ENCODE measurements at regions not wholly inside any gene's neighbourhood (a gene's known extent, or its start where the extent isn't known, plus 50 kb on each side); places are given as distances from the start of the nearest gene placed in this dataset.
"Not testable (repeated sequence)": the region's sequence is repeated elsewhere in the genome, so short reads cannot be mapped to it uniquely, and the experiment has no call there.

DNA sequence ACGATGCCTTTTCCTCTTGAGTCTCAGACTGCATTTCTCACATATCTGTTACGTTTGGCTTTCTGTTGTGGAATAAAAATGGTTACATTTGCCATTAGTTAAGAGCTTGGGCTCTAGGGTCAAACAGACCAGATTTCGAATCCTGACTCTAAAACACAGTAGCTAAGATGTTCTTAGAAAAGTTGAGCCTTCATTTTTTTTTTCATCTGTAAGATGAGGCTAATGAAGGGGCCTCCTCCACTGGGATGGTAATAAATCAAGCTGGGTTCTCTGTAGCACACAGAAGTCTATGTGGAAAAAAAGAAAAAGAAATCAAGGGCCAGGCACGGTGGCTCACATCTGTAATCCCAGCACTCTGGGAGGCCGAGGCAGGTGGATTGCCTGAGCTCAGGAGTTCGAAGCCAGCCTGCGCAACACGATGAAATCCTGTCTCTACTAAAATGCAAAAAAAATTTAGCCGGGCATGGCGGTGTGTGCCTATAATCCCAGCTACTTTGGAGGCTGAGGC lies 49.9 kb upstream of the CAPRIN1 start:
- no peak for FAIRE-seq

DNA sequence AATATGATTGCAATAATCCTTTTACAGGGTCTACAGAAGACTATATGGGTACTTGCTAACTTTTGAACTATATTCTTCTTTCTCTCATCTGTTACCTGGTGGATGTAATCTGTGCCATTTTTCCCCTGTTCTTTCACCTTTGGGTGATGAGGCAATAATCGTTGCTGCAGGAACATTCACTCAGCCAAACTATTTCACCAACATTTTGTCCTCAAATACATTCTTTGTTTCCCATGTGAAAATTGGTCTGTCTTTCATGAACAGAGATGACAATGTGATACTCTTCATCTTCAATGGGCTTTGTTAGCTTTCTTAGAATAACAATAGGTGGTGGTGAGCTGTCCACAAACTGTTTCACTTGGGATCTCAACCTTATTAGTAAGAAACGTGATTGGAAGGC lies 52.1 kb upstream of the CAPRIN1 start:
- FAIRE-seq: no peak

DNA sequence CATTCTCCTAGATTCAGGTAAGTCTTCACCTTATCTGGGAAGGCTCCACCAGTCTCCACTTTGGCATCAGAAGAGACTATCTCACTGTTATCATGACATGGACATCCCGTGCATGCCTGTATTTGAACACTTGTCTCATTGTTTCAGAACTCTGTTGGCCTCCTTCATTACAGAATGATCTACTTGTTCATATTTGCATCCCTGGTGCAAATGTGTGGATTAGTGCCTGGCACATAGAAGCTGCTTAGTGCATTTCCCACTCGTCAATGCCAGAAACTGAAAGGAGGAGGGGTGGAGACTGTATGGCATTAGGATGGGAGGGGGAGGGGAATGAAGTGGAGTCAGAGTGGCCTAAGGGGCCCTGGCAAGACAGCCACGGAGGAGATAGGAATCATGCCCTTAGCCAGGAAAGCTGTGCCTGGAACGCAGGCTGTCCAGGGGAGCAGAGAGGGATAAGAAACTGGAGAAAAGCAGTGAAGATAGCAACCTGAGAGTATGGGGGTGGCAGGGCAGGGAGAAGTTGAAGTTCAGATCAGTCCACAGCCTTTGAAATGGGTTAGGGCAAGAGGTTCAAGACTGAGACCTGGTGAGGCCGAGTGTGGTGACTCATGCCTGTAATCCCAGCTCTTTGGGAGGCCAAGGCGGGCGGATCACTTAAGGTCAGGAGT lies 53.8 kb upstream of the CAPRIN1 start:
- no peak for FAIRE-seq

DNA sequence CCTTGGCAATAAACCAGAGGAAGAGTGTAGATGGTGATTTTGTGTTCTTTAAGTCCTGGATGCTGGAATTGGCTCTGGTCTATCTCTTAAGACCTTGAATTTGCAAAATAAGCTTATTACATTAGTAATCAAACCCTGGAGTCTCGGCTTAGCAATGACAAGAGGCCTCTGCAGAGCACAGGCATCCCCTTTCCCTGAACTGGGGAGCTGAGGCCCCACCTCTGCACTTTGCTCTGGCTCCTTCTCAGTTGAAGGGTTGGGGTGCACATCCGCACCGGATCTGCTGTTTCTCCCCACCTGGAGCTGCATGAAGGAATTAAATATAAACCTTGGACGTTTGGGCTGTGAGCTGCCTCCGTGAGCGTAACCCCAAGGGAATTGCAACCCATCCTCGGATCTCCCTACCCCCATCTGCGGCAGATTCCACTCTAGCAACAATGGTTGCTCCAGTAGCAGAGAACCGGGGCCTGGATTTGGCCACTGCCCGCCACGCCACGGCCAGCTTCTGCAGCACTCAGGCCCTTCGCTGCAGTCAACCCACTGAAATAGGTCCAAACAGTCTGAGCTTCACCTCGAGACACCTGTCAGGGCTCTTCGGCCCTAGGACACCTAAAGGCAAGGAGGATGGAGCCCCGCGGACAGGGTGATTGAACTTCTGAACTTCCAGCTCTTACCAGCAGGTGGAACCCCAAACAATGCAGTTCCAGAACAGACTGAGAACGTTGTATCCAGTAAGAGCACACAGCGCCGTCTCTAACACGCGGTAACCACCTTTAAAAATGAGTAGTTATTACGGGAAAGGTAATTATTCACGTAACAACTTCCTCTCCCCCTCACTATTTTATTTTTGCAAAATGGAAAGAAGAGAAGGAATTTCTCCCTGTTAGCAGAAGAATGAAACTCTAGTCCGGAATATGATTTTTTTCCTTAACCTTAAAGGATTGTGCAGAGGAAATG lies 54.8 kb upstream of the CAPRIN1 start:
- peak; percentile 27 for FAIRE-seq

DNA sequence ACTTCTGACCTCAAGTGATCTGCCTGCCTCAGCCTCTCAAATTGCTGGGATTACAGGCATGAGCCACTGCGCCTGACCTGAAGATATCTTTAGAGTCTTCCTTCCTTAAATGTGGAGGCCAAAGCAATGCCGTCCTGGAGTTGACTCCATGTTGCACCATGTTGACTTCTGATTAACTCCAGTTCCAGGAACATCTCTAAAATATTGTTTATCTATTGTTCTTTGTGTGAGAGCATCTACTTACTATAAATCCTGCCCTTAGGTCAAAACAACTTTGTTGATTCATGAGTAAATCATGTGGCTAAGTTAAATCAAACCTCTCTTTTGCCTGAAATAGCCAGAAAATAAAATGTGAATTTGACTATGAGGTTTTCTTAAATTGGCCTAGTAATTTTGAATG lies 56.6 kb upstream of the CAPRIN1 start:
- no peak for FAIRE-seq

DNA sequence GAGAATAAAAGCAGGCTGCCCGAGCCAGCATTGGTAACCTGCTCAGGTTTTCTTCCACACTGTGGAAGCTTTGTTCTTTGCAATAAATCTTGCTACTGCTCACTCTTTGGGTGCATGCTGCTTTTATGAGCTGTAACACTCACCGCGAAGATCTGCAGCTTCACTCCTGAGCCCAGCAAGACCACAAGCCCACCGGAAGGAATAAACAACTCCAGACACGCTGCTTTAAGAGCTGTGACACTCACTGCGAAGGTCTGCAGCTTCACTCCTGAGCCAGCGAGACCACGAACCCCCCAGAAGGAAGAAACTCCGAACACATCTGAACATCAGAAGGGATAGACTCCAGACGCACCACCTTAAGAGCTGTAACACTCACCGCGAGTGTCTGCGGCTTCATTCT lies 60.4 kb upstream of the CAPRIN1 start:
- FAIRE-seq: not testable (repeated sequence)

DNA sequence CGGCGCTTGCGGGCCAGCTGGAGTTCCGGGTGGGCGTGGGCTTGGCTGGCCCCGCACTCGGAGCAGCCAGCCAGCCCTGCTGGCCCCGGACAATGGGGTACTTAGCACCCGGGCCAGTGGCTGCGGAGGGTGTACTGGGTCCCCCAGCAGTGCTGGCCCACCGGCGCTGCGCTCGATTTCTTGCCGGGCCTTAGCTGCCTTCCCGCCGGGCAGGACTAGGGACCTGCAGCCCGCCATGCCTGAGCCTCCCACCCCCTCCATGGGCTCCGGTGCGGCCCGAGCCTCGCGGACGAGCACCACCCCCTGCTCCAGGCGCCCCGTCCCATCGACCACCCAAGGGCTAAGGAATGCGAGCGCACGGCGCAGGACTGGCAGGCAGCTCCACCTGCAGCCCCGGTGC lies 61.4 kb upstream of the CAPRIN1 start:
- not testable (repeated sequence) for FAIRE-seq

DNA sequence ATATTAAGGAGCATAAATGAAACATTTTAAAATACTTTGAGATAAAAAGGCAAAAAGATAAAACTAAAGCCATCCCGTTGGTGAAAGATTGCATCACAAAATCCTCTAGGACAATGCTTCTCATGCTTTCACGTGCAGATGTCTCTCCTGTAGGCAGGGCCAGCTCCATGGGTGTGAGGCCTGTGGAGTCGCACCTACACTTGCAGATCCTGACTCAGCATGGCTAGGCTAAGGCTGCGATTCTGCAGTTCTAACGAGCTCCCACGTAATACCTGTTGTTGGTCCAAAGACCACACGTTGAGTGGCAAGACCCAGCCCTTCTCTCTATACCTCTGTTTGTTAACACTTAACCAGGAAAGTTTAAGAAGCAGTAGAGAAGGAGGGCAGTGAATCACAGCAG lies 62.1 kb upstream of the CAPRIN1 start:
- FAIRE-seq: no peak

DNA sequence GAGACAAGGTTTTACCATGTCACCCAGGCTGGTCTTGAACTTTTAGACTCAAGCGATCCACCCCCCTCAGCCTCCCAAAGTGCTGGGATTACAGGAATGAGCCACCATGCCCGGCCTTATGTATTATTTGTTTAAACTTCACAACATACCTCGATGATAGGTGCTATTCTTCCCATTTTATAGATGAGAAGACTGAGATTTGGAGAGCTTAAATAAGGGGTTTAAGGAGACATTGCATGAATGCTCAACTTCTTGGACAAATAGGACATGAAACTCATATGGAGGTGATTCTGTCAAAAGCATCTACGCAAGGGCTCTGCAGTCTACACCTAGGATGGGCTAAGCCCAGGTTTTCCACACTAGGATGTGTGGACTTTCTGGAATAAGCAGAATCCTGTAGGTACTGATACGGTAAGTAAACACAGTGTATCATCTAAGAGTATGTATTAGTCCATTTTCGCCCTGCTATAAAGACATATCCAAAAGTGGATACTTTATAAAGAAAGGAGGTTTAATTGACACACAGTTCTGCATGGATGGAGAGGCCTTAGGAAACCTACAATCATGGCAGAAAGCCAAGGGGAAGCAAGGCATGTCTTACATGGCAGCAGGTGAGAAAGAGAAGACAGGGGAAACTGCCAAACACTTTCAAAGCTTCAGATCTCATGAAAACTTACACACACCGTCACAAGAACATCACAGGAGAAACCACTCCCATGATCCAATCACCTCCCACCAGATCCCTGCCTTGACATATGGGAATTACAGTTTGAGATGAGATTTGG lies 62.8 kb upstream of the CAPRIN1 start:
- no peak for FAIRE-seq

DNA sequence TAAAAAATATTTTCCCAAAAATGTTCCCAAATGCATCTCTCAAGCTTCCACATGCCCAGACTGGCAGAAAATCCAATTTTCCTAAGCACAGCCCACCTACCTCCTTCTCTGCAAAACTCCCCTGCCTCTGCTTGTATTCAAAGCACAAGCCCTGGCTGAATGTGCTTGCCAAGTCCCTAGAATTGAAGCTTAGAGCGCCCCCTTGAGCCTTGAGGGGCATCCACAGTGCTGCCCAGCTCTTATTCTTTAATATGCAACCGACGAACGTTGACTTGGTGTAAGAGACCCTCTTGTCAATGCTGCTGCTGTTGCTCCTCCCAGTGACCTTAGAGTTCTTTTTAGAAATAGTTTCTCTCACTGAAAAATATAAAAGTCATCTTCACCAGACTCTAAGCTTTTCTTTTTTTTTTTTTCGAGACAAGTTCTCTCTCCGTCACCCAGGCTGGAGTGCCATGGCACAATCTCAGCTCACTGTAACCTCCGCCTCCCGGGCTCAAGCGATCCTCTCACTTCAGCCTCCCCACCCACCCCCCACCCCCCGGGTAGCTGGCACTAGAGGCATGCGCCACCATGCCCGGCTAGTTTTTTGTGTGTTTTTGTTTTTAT lies 63.5 kb upstream of the CAPRIN1 start:
- no peak for FAIRE-seq

DNA sequence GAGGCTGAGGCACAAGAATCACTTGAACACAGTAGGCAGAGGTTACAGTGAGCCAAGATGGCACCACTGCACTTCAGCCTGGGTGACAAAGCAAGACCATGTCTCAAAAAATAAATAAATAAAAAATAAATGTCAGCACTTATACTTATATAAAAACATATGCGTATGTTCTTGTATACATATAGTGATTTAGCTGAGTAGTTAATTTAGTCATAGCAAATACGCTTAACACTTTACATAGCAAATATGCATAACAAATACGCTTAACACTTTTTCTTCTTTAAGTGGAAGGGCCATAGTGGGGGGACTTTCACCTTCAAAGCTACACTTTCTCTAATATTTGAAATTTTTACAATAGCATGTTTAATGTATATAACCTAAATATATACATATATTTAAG lies 64.0 kb upstream of the CAPRIN1 start:
- FAIRE-seq: no peak

DNA sequence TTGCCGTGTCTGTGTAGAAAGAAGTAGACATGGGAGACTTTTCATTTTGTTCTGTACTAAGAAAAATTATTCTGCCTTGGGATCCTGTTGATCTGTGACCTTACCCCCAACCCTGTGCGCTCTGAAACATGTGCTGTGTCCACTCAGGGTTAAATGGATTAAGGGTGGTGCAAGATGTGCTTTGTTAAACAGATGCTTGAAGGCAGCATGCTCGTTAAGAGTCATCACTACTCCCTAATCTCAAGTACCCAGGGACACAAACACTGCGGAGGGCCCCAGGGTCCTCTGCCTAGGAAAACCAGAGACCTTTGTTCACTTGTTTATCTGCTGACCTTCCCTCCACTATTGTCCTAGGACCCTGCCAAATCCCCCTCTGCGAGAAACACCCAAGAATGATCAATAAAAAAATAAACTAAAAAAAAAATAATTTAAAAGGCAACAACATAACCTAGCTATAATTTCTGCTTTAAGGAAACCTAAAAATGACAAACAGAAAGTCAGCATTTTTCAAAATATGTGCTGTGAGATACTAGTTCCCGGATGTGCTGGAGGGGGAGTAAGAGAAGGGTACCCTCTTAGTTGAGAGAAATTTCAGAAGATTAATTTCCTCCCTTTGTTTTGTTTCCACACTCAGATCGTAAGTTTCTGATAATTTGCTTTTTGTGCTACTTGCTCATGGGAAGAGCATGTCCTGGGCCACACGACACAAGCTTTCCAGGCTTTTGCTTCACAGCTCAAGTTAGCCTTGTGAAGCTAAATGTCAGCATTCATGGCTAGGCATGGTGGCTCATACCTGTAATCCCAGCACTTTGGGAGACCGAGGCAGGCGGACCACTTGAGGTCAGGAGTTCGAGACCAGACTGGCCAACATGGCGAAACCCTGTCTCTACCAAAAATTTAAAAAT lies 64.7 kb upstream of the CAPRIN1 start:
- FAIRE-seq: not testable (repeated sequence)

DNA sequence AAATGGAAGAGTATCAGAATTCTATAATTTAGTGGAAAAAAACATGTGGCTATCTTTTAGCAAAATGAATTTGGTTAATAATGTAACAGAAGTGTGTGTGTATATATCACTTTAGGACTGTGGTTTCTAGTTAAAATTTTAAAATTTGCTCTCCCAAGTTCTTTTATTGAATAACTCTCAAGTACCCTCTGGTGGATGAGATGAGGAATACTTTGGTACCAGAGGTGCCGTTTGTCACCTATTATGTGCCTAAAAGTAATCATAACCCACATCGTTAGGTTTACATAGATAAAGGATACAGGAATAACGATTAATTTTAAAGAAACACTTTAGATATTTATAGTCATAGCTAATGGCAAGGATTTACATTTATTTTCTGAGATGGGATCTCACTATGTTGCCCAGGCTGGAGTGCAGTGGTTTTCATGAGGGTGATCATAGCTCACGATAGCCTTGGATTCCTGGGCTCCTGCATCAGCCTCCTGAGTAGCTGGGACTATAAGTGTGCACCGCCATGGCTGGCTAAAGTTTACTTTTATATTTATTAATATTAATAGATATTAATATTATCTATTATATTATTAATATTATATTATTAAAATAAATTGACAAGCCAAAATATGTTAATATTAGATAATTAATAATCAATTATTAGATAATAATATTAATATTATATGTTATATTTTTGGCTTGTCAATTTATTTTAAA lies 66.7 kb upstream of the CAPRIN1 start:
- no peak for FAIRE-seq

DNA sequence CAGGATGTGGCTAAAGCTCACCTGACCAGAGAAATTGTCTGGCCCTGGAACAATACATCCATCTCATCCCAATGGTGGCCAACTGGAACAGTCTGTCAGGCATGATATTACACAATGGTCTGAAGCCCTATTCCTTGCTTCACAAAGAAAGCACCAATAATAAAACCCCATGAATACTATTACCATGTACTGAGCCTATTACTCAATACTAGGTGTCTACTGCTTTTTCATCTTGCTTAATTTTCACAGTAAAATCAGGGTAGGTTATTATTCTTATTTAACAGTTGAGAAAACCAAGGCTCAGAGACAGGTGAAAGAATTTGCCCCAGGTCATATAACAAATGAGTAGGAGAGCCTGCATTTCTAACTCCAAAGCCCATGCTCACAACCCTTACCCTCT lies 68.9 kb upstream of the CAPRIN1 start:
- FAIRE-seq: no peak

DNA sequence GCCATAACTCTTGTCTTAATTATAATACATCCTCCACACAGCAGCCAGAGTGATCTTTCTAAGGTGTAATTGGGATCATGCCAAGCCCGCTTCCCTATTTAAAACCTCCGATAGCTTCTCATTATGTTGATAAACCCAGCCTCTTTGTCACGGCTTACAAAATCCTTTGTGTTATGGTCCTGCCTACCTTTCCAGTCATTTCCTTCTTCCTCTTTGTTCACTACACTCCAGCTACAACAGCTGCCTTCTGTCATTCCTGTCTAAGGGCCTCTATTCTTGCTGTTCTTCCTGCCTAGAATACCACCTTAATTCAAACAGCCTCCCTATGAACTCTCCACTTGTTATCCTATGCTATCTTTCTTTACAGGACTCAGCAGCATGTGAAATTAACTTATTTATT lies 70.6 kb upstream of the CAPRIN1 start:
- FAIRE-seq: no peak

DNA sequence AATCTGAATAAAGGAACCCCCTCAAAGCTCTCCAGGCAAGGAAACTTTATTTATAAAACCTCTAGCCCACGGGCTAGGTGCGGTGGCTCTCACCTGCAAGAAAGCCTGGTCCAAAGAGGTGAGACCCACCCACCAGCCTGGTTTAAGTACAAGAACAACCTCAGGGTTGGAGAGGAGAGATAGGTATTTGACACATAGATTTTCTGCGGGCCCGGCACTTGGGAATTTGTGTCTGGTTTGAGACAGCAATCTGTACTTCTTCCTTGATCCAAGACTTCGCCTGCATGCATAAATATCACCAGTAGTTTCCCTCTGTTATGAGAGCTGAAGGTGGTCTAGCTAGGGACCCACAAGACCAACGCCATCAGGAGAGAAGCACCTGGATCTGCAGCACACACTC lies 73.2 kb upstream of the CAPRIN1 start:
- no peak for FAIRE-seq

DNA sequence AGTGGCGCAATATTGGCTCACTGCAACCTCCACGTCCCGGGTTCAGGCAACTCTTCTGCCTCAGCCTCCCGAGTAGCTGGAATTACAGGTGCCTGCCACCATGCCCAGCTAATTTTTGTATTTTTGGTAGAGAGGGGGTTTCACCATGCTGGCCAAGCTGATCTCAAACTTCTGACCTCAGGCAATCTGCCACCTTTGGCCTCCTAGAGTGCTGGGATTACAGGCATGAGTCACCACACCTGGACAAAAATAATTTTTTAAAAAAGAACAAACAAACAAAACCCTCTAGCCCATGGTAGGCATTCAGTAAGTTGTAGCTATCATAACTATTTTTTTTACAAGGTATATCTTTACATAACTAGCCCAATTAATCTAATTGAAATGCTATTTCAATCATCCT lies 73.9 kb upstream of the CAPRIN1 start:
- FAIRE-seq: no peak

DNA sequence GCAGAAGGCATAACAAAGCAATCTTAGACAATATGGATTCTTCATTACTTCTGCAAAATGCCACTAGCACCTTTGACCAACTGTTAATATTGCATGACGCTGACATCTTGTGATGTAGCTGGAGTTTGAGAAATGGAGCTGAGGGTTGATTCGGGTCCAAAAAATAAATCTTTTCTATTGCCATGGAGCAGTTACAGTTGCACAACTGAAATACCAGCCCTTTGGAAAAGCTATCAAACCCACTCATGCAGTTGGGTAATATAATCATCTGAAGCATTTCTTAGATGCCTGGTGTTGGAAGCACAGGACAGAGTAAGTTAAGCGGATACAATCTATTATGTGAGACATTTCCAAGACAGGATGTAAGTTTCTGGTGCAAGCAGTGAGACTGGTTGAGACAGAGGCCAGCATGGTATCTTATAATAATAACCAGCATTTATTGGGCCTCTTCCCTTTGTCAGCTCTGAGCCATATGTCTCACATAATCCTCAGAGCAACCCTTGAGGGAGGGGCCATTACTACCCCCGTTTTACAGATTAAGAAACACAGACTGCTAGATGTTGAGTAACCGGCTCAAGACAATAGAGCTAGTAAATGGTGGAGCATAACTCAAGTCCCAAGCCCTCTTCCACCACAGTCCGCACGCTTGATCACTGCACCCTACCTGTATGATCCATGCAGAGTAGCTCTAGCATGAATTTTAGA lies 74.9 kb upstream of the CAPRIN1 start:
- no peak for FAIRE-seq

DNA sequence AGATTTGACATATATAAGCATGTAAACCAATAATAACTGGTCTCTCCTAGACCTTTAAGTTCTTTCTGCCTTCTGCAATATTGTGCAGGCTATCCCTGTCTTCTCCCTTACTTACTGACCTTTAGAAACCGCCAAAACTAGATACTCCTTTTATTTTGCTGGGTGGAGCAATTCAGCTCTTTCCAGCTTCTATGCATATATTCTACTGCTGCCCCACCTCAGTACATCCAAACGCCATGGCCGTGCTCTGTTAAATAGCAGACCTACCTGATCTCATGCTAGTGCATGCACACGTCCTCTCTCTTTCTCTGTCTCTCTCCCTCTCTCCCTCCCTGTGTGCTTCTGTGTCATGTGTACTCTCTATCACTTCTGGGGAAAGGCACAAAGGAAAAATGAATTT lies 76.7 kb upstream of the CAPRIN1 start:
- FAIRE-seq: no peak

DNA sequence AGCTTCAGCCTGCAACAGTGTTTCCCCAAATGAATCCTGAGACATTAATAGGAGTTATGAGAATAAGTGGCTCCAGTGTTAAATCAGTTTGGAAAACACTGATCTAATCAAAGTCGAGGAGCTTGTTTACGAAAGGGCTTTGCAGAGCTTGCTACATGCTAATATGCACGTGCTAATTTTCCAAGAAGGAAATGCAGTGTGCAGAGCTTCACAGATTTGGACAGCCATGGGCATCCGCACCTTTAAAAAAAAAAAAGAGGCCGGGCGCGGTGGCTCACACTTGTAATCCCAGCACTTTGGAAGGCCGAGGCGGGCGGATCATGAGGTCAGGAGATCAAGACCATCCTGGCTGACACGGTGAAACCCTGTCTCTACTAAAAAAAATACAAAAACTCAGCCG lies 79.7 kb upstream of the LMO2 start:
- not testable (repeated sequence) for FAIRE-seq

All from islet of Langerhans (tissue), 1 donor.